GM18502 (cell line): ENCODE measurements at regions not wholly inside any gene's neighbourhood (a gene's known extent, or its start where the extent isn't known, plus 50 kb on each side); places are given as distances from the start of the nearest gene placed in this dataset.
"Not testable (repeated sequence)": the region's sequence is repeated elsewhere in the genome, so short reads cannot be mapped to it uniquely, and the experiment has no call there.

Source experiments
- ATAC-seq: cut with Tn5 transposase; IDR thresholded peaks from one replicate; pipeline ENCODE4 v1.9.1; 2021; ENCODE audit warnings: mild to moderate bottlenecking; ENCODE audit not compliant: unreplicated experiment, poor library complexity

GRCh38 chr13:50731400-50731799, 112.1 kb downstream of the DLEU7 start:
- ATAC-seq, result no peak

DNA sequence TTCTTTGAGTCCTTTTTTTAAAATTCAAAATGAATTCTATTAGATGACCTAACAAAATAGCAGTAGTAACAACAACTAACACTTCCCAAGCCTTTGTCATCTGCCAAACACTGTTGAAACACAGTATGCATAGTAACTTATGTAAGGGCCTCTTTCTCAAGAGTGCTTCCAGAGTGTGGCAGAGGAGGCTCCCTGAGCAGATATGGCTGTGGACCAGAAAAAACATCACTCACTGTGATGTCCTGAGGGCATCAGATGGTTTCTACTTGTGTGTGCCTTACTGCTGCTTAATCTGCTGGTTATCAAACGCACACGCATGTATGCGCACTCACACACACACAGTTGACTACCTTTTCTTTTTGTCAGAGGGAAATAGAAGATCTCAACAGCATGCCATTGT, 110.8 kb downstream of the DLEU7 start:
- ATAC-seq, result no peak

GRCh38 chr13:50733392-50733791, 110.1 kb downstream of the DLEU7 start:
- no peak for ATAC-seq

DNA sequence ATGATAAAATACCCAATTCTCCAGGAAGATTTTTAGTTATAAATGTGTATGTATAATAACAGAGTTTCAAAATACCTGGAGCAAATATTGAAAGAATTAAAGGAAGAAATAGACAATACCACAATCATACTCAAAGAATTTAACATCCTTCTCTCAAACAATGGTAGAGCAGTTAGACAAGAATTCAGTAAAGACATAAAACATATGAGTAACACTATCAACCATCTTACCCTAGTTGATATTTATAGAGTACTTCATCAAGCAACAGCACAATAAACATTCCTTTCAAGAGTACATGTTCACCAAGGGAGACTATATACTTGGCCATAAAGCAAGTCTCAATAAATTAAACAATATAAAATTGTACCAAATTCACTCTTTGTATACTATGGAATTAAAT, 108.4 kb downstream of the DLEU7 start:
- ATAC-seq, result no peak

DNA sequence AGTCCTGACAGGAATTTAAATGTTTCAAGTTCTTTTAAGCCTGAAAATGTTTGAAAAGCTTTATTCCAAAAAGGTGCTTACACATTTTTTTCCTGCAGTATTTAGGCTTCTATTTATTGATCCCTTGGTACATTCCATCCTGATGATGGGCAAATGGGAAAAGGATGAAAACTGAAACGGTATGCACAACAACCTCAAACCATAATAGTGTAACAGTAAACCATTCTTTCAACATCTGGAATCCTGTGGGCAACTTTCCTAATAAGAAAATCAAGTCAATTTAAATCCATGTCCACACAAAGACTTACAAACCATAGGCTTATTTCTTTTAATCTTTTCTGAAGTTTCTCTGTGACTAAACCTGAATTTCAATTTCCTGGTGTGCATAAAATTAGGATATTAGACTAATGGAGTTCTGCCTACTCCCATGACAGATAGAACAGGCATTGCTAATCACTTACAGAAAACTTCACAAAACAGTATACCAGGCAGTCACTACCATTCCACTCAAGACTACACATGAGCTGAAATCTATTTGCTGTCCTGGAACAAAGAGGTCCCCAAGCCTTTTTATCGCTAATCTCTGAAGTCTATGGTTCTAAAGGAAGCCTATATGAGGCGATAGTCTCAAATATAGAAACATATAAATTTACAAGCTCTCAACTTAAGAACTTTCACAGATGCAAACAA, 103.3 kb downstream of the DLEU7 start:
- ATAC-seq, result no peak

DNA sequence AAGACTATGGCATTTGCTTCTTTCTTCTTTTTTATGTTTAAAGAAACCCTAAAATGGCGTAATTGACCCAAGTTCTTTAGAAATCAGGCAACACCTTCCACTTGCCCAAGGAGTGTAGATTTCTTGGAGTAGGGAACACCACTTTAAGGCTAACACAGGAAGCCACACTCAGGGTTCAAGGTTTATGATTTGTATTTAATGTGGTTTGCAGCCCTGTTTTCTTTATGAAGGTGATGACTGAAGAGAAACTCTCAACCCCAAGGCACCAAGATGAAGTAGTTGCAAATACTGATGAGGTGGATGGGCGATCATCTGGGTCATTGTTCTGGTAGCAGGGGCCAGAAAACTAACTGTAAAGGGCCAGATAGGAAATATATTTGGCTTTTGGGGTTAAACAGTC, 101.1 kb downstream of the DLEU7 start:
- no peak for ATAC-seq

- ATAC-seq, result no peak
These were observed 100.5 kb downstream of the DLEU7 start for GRCh38 chr13:50742968-50743367.

- no peak for ATAC-seq
These were observed 99.3 kb downstream of the DLEU7 start for GRCh38 chr13:50744116-50744660.

DNA sequence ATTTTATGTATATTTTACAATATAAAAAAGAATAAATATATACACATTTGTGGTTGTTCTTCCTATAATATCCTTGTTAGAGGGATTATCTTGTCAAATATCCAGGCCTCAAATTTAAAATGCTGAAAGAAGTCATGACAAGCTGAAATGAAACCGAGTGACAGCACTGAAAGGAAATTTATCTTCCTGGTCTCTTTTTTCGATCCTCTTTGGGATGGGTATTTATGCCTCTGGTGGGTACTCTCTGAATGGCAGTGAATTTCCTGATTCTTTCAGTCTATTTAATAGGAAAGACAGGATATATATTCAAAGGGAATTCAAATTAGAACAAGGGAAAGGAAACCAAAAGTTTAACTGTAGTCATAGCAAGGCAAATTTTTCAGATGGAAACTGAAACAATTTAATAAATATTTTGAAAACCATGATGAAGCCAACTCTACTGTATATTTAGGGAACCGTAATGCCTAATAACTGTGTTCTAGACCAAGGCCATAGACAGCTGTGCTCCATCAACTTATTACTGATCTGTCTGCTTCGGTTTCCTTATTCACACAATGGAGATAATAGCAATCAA, 97.9 kb downstream of the DLEU7 start:
- ATAC-seq, result no peak

DNA sequence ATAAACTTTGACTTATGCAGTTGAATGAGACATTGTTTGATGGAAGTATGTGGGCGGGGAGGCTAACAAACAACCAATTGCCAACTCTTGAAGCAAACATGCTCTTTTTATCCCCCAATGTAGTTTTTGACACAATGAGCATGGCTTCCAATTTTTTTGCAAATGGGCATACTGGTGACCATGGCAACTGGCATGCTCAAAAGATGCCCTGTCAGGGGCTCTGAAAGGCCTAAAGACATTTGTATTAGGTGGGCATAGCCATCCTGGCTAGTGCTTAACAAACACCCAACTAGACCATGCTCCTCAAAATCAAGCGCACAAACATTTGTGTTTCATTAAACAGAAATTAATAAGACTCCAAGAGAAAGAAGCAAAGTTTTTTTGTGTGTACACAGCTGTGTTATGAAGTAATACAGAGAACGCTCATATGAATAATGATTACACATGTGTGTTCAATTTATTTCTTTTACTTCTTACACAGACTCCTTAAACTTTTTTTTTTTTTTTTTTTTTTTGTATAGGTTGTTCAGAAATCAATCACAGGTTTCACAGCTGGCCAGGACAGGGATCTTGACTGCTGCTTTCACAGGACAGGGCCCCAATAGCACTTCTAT, 95.6 kb downstream of the DLEU7 start:
- ATAC-seq, result no peak

- not testable (repeated sequence) for ATAC-seq
These were observed 90.3 kb downstream of the DLEU7 start for GRCh38 chr13:50753221-50753620.

DNA sequence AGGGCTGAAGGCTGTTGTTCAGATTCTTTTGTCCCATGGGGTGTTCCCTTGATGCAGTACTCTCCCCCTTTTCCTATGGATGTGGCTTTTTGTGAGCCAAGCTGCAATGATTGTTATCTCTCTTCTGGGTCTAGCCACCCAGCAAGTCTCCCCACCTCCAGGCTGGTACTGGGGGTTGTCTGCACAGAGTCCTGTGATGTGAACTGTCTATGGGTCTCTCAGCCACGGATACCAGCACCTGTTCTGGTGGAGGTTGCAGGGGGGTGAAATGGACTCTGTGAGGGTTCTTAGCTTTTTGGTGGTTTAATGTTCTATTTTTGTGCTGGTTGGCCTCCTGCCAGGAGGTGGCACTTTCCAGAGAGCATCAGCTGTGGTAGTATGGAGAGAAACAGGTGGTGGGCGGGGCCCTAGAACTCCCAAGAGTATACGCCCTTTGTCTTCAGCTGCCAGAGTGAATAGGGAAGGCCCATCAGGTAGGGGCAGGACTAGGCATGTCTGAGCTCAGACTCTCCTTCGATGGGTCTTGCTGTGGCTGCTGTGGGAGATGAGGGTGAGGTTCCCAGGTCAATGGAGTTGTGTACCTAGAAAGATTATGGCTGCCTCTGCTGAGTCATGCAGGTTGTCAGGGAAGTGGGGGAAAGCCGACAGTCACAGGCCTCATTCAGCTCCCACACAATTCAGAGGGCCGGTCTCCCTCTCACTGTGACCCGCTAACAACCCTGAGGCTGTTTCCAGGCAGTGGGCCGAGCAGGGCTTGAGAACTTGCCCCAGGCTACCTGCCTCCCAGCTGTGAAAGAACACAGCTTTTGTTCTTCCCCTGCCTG, 87.4 kb downstream of the DLEU7 start:
- not testable (repeated sequence) for ATAC-seq

GRCh38 chr13:50757008-50757407, 86.5 kb downstream of the DLEU7 start:
- no peak for ATAC-seq

GRCh38 chr13:50758796-50759195, 84.7 kb downstream of the DLEU7 start:
- no peak for ATAC-seq

DNA sequence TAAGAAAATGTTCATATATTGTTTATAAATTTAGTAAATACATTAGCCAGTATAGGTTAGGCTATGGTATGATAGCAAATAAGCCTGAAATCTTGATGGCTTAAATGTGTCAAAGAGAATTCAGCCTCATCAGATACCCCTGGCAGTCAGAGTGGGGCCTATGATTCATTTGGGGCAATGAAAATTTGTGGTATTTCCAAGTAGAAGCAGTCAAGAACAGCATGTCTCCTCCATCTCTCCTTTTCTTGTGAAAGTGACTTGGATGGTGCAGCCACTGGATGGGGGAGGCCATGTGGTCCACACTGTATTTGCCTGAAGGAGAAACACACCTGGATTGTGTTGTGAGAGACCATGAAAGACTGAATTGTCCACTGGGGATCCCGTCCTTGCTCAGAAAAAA, 82.7 kb downstream of the DLEU7 start:
- no peak for ATAC-seq

GRCh38 chr13:50761406-50761805, 82.1 kb downstream of the DLEU7 start:
- ATAC-seq, result no peak

DNA sequence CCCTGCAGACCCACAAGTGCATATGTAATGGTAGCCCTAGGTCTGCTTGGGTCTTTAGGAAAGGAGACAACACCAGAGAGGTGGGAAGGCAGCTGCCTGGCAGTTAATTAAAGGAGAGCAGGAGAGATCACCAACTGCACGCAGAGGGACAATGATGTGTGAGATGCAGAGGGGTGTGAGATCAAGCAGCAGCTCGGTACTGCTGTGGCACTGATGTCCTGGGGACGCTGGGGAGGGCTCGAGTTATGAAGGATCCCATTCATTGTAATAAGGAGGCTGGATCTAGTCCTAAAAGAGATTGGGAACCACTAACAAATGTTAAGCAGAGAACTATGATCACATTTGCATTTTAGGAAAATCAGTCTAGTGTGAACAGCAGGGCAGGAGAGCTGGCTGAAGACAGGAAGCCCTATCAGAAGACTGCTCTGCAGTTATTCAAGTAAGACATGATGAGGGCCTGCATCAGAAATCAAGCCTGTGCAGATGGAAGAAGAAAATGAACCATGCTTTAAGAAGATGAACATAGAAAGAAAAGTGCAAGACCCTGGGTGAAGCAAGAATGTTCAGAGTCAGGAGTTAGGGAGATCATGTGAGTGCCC, 80.4 kb downstream of the DLEU7 start:
- ATAC-seq, result no peak

GRCh38 chr13:50766013-50766412, 77.5 kb downstream of the DLEU7 start:
- no peak for ATAC-seq

GRCh38 chr13:50766695-50767094, 76.8 kb downstream of the DLEU7 start:
- ATAC-seq, result no peak

- not testable (repeated sequence) for ATAC-seq
These were observed 70.6 kb downstream of the DLEU7 start for GRCh38 chr13:50772881-50773280.
